Muscle layer of duodenum (tissue), 2 donors: ENCODE measurements at regions not wholly inside any gene's neighbourhood (a gene's known extent, or its start where the extent isn't known, plus 50 kb on each side); places are given as distances from the start of the nearest gene placed in this dataset.

Experiments used
- H3K27ac ChIP-seq: one replicate; pipeline ENCODE4 v1.7.0; 2013; ENCODE audit warnings: mild to moderate bottlenecking, low read length
- H3K27me3 ChIP-seq: one replicate; pipeline ENCODE4 v1.7.0; 2013; ENCODE audit warnings: low read depth, mild to moderate bottlenecking, control low read depth, low read length
- H3K36me3 ChIP-seq, 2 donors: one replicate each; pipeline ENCODE4 v1.7.0; 2013; ENCODE audit warnings: low read length in 2 of 2, control low read depth in 1 of 2, mild to moderate bottlenecking in 1 of 2; ENCODE audit not compliant: insufficient read depth in 2 of 2, control insufficient read depth in 1 of 2
- H3K4me1 ChIP-seq, 2 donors: one replicate each; pipeline ENCODE4 v1.7.0; 2013; ENCODE audit warnings: low read length in 2 of 2, mild to moderate bottlenecking in 2 of 2, control low read depth in 1 of 2, moderate library complexity in 1 of 2; ENCODE audit not compliant: insufficient read depth in 2 of 2, control insufficient read depth in 1 of 2
- H3K4me3 ChIP-seq, 2 donors: one replicate each; pipeline ENCODE4 v1.7.0; 2013; ENCODE audit warnings: low read length in 2 of 2, low read depth in 1 of 2, mild to moderate bottlenecking in 1 of 2
- H3K9me3 ChIP-seq, 2 donors: one replicate each; pipeline ENCODE4 v1.7.0; 2013; ENCODE audit warnings: low read length in 2 of 2, control low read depth in 1 of 2, mild to moderate bottlenecking in 1 of 2; ENCODE audit not compliant: control insufficient read depth in 1 of 2
- donor health status: healthy.

- Histone ChIP-seq H3K9me3 (no peaks in the 10 kb centered on the region), H3K27me3 (no peaks in the 10 kb centered on the region), H3K36me3 (no peaks in the 10 kb centered on the region), H3K27ac (no peak overlapping the region), H3K4me1 (no peaks in the 10 kb centered on the region), H3K4me3 (no peak overlapping the region)
These were observed 624.6 kb downstream of the ZPLD1 start for GRCh38 chr3:103059432-103059831.

- no peaks in the 10 kb centered on the region for H3K36me3 ChIP-seq
- H3K27ac ChIP-seq, result no peak overlapping the region
- H3K4me1 ChIP-seq, result no peaks in the 10 kb centered on the region
- H3K9me3 ChIP-seq, result no peaks in the 10 kb centered on the region
- no peaks in the 10 kb centered on the region for H3K27me3 ChIP-seq
- no peak overlapping the region for H3K4me3 ChIP-seq
These were observed 625.4 kb downstream of the ZPLD1 start for GRCh38 chr3:103060242-103060641.

GRCh38 chr3:103067963-103068362 lies 633.1 kb downstream of the ZPLD1 start:
- Histone ChIP-seq H3K36me3 (no peaks in the 10 kb centered on the region), H3K9me3 (no peaks in the 10 kb centered on the region), H3K27me3 (no peaks in the 10 kb centered on the region), H3K4me1 (no peaks in the 10 kb centered on the region), H3K4me3 (no peak overlapping the region), H3K27ac (no peak overlapping the region)

- Histone ChIP-seq H3K36me3 (no peaks in the 10 kb centered on the region), H3K27me3 (no peaks in the 10 kb centered on the region), H3K9me3 (no peaks in the 10 kb centered on the region), H3K27ac (no peak overlapping the region), H3K4me1 (no peaks in the 10 kb centered on the region), H3K4me3 (no peak overlapping the region)
These were observed 640.5 kb downstream of the ZPLD1 start for GRCh38 chr3:103075282-103075681.

- H3K27ac ChIP-seq, result no peak overlapping the region
- H3K27me3 ChIP-seq, result no peaks in the 10 kb centered on the region
- H3K36me3 ChIP-seq, result no peaks in the 10 kb centered on the region
- no peaks in the 10 kb centered on the region for H3K4me1 ChIP-seq
- no peaks in the 10 kb centered on the region for H3K9me3 ChIP-seq
- H3K4me3 ChIP-seq, result no peak overlapping the region
These were observed 643.1 kb downstream of the ZPLD1 start for GRCh38 chr3:103077910-103078309.

GRCh38 chr3:103082501-103082900 lies 647.7 kb downstream of the ZPLD1 start:
- Histone ChIP-seq H3K4me3 (no peak overlapping the region), H3K27ac (no peak overlapping the region), H3K9me3 (no peaks in the 10 kb centered on the region), H3K27me3 (no peaks in the 10 kb centered on the region), H3K36me3 (no peaks in the 10 kb centered on the region), H3K4me1 (no peaks in the 10 kb centered on the region)

GRCh38 chr3:103083848-103084631 lies 649.2 kb downstream of the ZPLD1 start:
- Histone ChIP-seq H3K4me3 (no peak overlapping the region), H3K27me3 (no peaks in the 10 kb centered on the region), H3K36me3 (no peaks in the 10 kb centered on the region), H3K4me1 (no peaks in the 10 kb centered on the region), H3K9me3 (no peaks in the 10 kb centered on the region), H3K27ac (no peak overlapping the region)

- H3K36me3 ChIP-seq, result no peaks in the 10 kb centered on the region
- H3K27ac ChIP-seq, result no peak overlapping the region
- H3K4me1 ChIP-seq, result no peaks in the 10 kb centered on the region
- H3K9me3 ChIP-seq, result no peaks in the 10 kb centered on the region
- H3K27me3 ChIP-seq, result no peaks in the 10 kb centered on the region
- H3K4me3 ChIP-seq, result no peak overlapping the region
These were observed 650.6 kb downstream of the ZPLD1 start for GRCh38 chr3:103085465-103085864.

- Histone ChIP-seq H3K36me3 (no peaks in the 10 kb centered on the region), H3K4me1 (no peaks in the 10 kb centered on the region), H3K9me3 (peaks cover 0 to 2% of the 10 kb centered on the region in 2 donors), H3K4me3 (no peak overlapping the region), H3K27ac (no peak overlapping the region), H3K27me3 (no peaks in the 10 kb centered on the region)
These were observed 654.9 kb downstream of the ZPLD1 start for GRCh38 chr3:103089758-103090157.

- H3K36me3 ChIP-seq, result no peaks in the 10 kb centered on the region
- H3K27me3 ChIP-seq, result no peaks in the 10 kb centered on the region
- H3K9me3 ChIP-seq, result no peaks in the 10 kb centered on the region
- H3K4me1 ChIP-seq, result no peaks in the 10 kb centered on the region
- H3K27ac ChIP-seq, result no peak overlapping the region
- no peak overlapping the region for H3K4me3 ChIP-seq
These were observed 670.4 kb downstream of the ZPLD1 start for GRCh38 chr3:103105206-103105605.

GRCh38 chr3:103112273-103112672 lies 677.5 kb downstream of the ZPLD1 start:
- no peaks in the 10 kb centered on the region for H3K36me3 ChIP-seq
- no peak overlapping the region for H3K4me3 ChIP-seq
- no peak overlapping the region for H3K27ac ChIP-seq
- H3K9me3 ChIP-seq, result no peaks in the 10 kb centered on the region
- no peaks in the 10 kb centered on the region for H3K27me3 ChIP-seq
- no peaks in the 10 kb centered on the region for H3K4me1 ChIP-seq

- H3K36me3 ChIP-seq, result no peaks in the 10 kb centered on the region
- no peaks in the 10 kb centered on the region for H3K9me3 ChIP-seq
- no peaks in the 10 kb centered on the region for H3K27me3 ChIP-seq
- no peak overlapping the region for H3K4me3 ChIP-seq
- H3K27ac ChIP-seq, result no peak overlapping the region
- no peaks in the 10 kb centered on the region for H3K4me1 ChIP-seq
These were observed 691.3 kb downstream of the ZPLD1 start for GRCh38 chr3:103126115-103126514.
